Ascending aorta (tissue), 2 donors: ENCODE measurements at regions not wholly inside any gene's neighbourhood (a gene's known extent, or its start where the extent isn't known, plus 50 kb on each side); places are given as distances from the start of the nearest gene placed in this dataset.
"Not testable (repeated sequence)": the region's sequence is repeated elsewhere in the genome, so short reads cannot be mapped to it uniquely, and the experiment has no call there.

ENCODE experiments used
- DNase-seq, 2 donors: peaks; one replicate each; pipeline ENCODE4 v3.0.0-alpha.2; 2019; ENCODE audit warnings: low spot score in 2 of 2
- H3K27ac ChIP-seq, 2 donors: fragments of 200-600 bp; sonication (generic); one replicate each; pipeline ENCODE4 v1.5.1; 2016 to 2017; ENCODE audit warnings: mild to moderate bottlenecking in 1 of 2
- H3K27me3 ChIP-seq: fragments of 200-600 bp; sonication (generic); one replicate; pipeline ENCODE4 v1.5.1; 2017
- H3K36me3 ChIP-seq, 2 donors: fragments of 200-600 bp; sonication (generic); one replicate each; pipeline ENCODE4 v1.5.1; 2016
- H3K4me1 ChIP-seq, 2 donors: fragments of 200-600 bp; sonication (generic); one replicate each; pipeline ENCODE4 v1.5.1; 2016 to 2017; ENCODE audit warnings: mild to moderate bottlenecking in 1 of 2
- H3K4me3 ChIP-seq, 2 donors: fragments of 200-600 bp; sonication (generic); one replicate each; pipeline ENCODE4 v1.5.1; 2016 to 2017; ENCODE audit warnings: mild to moderate bottlenecking in 1 of 2
- H3K9me3 ChIP-seq, 2 donors: fragments of 200-600 bp; sonication (generic); one replicate each; pipeline ENCODE4 v1.5.1; 2016
- intact Hi-C: fragments of 100-400 bp; cut with DNase I; formaldehyde crosslinking; loops from one replicate; pipeline ENCODE4 v1.15.1; 2023
- TF ChIP-seq, protein P1 (sequence below), 3 experiments: fragments of 200-600 bp in 2 of 3; fragments of 450-650 bp in 1 of 3; sonication (generic) in 2 of 3; IDR thresholded peaks; one replicate each; pipeline ENCODE4 v1.5.1; 2016 to 2019; ENCODE audit warnings: antibody characterized with exemption in 3 of 3, mild to moderate bottlenecking in 1 of 3, moderate library complexity in 1 of 3

DNA sequence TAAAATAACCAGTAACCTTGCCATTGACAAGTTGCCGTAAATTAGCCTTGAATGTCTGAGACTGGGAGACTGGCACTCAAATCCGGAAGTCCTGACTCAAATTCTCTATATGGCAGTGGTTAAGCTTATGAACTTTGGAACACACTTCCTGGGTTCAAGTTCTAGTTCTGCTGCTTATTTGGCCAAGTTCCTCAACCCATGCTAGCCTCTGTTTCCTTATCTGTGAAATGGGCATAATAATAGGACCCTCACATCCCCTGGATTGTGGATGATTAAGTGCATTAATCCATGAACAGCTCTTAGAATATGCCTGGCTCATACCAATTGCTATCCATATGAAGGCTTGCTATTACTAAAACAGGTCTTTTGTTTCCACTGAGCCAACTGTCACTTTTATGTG is 311.5 kb downstream of the EDEM1 start:
- TF ChIP-seq, protein P1, sequence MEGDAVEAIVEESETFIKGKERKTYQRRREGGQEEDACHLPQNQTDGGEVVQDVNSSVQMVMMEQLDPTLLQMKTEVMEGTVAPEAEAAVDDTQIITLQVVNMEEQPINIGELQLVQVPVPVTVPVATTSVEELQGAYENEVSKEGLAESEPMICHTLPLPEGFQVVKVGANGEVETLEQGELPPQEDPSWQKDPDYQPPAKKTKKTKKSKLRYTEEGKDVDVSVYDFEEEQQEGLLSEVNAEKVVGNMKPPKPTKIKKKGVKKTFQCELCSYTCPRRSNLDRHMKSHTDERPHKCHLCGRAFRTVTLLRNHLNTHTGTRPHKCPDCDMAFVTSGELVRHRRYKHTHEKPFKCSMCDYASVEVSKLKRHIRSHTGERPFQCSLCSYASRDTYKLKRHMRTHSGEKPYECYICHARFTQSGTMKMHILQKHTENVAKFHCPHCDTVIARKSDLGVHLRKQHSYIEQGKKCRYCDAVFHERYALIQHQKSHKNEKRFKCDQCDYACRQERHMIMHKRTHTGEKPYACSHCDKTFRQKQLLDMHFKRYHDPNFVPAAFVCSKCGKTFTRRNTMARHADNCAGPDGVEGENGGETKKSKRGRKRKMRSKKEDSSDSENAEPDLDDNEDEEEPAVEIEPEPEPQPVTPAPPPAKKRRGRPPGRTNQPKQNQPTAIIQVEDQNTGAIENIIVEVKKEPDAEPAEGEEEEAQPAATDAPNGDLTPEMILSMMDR (IDR thresholded peaks at IDR 0.05) = no peak
- DNase-seq = no peak
- Histone ChIP-seq H3K9me3 (no peaks in the 10 kb centered on the region), H3K36me3 (no peaks in the 10 kb centered on the region), H3K4me3 (no peak overlapping the region), H3K4me1 (no peaks in the 10 kb centered on the region), H3K27me3 (no peaks in the 10 kb centered on the region), H3K27ac (no peak overlapping the region)
- intact Hi-C loops = no loop called here

DNA sequence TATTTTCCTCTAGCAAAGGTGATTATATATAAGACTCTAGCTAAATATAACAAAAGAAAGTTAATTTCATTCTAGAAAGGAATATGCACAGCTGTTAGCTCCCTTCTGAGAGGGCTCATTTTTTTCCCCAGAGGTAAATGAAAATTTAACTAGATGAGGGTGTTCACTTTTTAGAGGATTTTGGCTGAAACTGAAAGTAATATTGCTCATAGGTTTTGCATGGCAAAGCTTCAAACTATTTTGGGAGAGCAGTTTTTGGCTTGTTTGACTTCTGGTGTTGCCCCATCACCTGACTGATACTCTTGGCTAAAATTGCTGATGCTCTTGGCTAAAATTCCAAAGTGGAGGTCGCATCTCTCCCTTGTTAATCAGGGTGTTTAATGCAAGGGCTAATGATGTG is 311.9 kb downstream of the EDEM1 start:
- intact Hi-C loops = no loop called here
- no peak for DNase-seq
- TF ChIP-seq, protein P1 (IDR thresholded peaks at IDR 0.05) = no peak

DNA sequence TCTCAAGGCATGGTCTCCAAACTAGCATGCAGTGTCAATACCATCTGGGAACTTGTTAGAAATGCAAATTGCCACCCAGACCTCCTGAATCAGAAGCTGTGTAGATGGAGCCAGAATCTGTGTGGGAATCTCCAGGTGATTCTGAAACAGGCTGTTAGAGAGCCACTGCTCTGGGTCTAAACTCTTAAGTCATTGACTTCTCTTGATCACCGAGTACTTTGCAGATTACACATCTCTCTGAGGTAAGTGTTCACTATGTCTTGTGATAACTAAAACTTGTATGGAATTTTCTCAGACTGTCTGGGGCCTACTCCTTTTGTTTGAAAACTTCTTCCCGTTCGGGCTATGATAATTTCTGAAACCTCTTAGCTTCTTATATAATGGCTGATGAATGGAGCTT is 315.6 kb downstream of the EDEM1 start:
- Histone ChIP-seq H3K27me3 (no peaks in the 10 kb centered on the region), H3K4me3 (no peak overlapping the region), H3K4me1 (no peaks in the 10 kb centered on the region), H3K9me3 (peaks cover 0 to 2% of the 10 kb centered on the region in 2 donors), H3K36me3 (no peaks in the 10 kb centered on the region), H3K27ac (no peak overlapping the region)
- no peak for DNase-seq
- TF ChIP-seq, protein P1 (IDR thresholded peaks at IDR 0.05) = no peak
- intact Hi-C loops = no loop called here

More for the DNA sequence above, 311.9 kb downstream of the EDEM1 start:
- no peak overlapping the region for H3K4me3 ChIP-seq
- H3K36me3 ChIP-seq = no peaks in the 10 kb centered on the region
- H3K4me1 ChIP-seq = no peaks in the 10 kb centered on the region
- no peaks in the 10 kb centered on the region for H3K9me3 ChIP-seq
- no peaks in the 10 kb centered on the region for H3K27me3 ChIP-seq
- H3K27ac ChIP-seq = no peak overlapping the region

DNA sequence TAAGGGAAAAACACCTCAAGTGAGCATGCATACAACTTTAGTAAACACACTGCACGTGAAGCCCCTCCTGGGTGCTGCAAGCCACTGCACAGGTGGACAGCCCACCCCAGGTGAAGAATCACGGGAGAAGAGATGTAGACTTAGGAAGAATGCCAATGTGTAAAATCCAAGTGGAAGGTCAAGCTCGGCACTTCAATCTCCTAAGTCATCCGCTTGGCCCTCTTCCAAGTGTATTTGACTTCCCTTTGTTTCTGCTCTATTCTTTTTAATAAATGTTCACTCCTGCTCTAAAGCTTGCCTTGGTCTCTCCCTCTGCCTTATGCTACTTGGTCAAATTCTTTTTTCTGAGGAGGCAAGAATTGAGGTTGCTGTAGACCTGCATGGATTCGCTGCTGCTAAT is 316.6 kb downstream of the EDEM1 start:
- H3K36me3 ChIP-seq = no peaks in the 10 kb centered on the region
- no peaks in the 10 kb centered on the region for H3K4me1 ChIP-seq
- intact Hi-C loops = no loop called here
- TF ChIP-seq, protein P1 (IDR thresholded peaks at IDR 0.05) = no peak
- no peaks in the 10 kb centered on the region for H3K27me3 ChIP-seq
- H3K4me3 ChIP-seq = no peak overlapping the region
- H3K9me3 ChIP-seq = peaks cover 0 to 8% of the 10 kb centered on the region in 2 donors
- H3K27ac ChIP-seq = no peak overlapping the region
- DNase-seq = no peak

DNA sequence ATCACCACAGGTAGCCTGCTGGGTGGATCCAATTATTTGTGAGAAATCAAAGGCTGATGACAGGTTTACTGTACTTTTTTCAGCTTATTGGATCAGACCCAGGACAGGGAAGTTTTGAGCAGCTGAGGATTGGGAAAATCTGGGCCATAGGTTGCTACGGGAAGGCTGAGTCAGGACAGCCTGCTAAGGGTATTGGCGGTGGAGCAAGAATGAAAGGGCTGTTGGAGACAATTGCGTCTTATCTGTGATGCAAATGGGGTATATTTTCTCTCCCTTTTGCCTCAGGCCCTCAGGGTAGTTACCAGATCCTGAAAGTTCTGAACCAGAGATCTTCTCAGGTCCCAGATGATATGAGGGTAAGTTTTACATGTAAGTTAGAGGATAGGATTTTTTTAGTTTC is 317.7 kb downstream of the EDEM1 start:
- TF ChIP-seq, protein P1 (IDR thresholded peaks at IDR 0.05) = no peak

DNA sequence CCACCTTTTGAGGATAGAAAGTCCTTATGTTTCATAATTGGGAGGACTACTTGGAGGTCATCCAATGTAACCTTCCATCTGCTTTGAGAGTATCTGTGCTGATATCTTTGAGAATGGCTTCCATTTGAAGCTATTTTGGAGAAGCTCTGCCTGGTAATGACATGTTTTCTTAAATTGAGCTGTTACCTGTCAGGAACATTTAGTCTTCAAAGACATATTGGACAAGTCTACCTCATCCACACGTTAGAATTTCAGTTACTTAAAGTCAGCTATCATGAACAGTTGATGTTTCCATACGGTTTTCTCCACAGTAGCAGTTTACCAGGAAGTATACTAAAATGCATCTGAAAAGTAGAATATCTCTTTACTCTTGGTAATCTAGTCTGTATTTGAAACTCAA is 318.5 kb downstream of the EDEM1 start:
- Histone ChIP-seq H3K36me3 (no peaks in the 10 kb centered on the region), H3K9me3 (peaks cover 0 to 8% of the 10 kb centered on the region in 2 donors), H3K4me3 (no peak overlapping the region), H3K27ac (no peak overlapping the region), H3K27me3 (no peaks in the 10 kb centered on the region), H3K4me1 (no peaks in the 10 kb centered on the region)
- TF ChIP-seq, protein P1 (IDR thresholded peaks at IDR 0.05) = no peak
- DNase-seq = no peak
- intact Hi-C loops = no loop called here

More for the DNA sequence above, 317.7 kb downstream of the EDEM1 start:
- H3K27me3 ChIP-seq = no peaks in the 10 kb centered on the region
- no peak overlapping the region for H3K27ac ChIP-seq
- H3K4me1 ChIP-seq = no peaks in the 10 kb centered on the region
- H3K4me3 ChIP-seq = no peak overlapping the region
- no peaks in the 10 kb centered on the region for H3K36me3 ChIP-seq
- no peak for DNase-seq
- H3K9me3 ChIP-seq = peaks cover 0 to 8% of the 10 kb centered on the region in 2 donors
- intact Hi-C loops = no loop called here

DNA sequence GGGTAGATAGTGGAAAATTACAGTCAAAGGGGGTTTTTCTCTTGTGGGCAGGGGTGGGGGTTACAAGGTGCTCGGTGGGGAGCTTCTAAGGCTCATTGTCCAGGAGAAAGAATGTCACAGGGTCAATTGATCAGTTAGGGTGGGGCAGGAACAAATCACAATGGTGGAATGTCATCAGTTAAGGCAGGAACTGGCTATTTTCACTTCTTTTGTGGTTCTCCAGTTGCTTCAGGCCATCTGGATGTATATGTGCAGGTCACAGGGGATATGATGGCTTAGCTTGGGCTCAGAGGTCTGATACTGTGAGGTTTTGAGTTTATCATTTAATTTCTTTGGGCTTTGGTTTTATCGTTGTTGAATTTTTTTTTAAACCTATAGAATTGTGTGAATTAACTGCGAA is 321.4 kb downstream of the EDEM1 start:
- H3K36me3 ChIP-seq, H3K4me1 ChIP-seq, intact Hi-C loops, H3K4me3 ChIP-seq, H3K27ac ChIP-seq, H3K27me3 ChIP-seq, DNase-seq: not testable (repeated sequence)
- peaks cover 0 to 16% of the 10 kb centered on the region in 2 donors for H3K9me3 ChIP-seq
